K562 (cell line): ENCODE measurements at regions not wholly inside any gene's neighbourhood (a gene's known extent, or its start where the extent isn't known, plus 50 kb on each side); places are given as distances from the start of the nearest gene placed in this dataset.

Experiments used
- ERF ChIP-seq: fragments of 450-650 bp; formaldehyde crosslinking; IDR thresholded peaks from 2 replicates; pipeline ENCODE4 v1.4.0; 2020; ENCODE audit warnings: mild to moderate bottlenecking, mixed read lengths
- LCOR ChIP-seq: sonication (generic); formaldehyde crosslinking; IDR thresholded peaks from 2 replicates; pipeline ENCODE4 v1.8.0; 2022; ENCODE audit warnings: mild to moderate bottlenecking, missing genetic modification reagents
- NFRKB ChIP-seq: fragments of 450-650 bp; IDR thresholded peaks from 2 replicates; pipeline ENCODE4 v1.6.1; 2016; ENCODE audit warnings: low read depth
- PML ChIP-seq: IDR thresholded peaks from 2 replicates; pipeline ENCODE4 v1.6.1; 2012; ENCODE audit warnings: low read length, inconsistent platforms
- ZBED1 ChIP-seq: IDR thresholded peaks from 2 replicates; pipeline ENCODE4 v1.6.1; 2014
- ZNF41 ChIP-seq: fragments of 250-450 bp; sonication (Bioruptor Pico); conservative IDR thresholded peaks from 2 replicates; pipeline ENCODE4 v1.4.0; 2020; ENCODE audit warnings: mild to moderate bottlenecking
- TF ChIP-seq, protein P1 (sequence below), 3 experiments: IDR thresholded peaks in 2 of 3; conservative IDR thresholded peaks in 1 of 3; 2 replicates each; pipeline ENCODE4 v1.5.1; 2011 to 2012; ENCODE audit warnings: low read length in 3 of 3, mild to moderate bottlenecking in 3 of 3, control low read depth in 2 of 3, improper control_type of control experiment in 1 of 3, inconsistent platforms in 1 of 3, low read depth in 1 of 3, mixed read lengths in 1 of 3, moderate library complexity in 1 of 3; ENCODE audit not compliant: insufficient read depth in 2 of 3
- TF ChIP-seq, protein P2 (sequence below): fragments of 250-450 bp; sonication (Bioruptor Pico); IDR thresholded peaks from 2 replicates; pipeline ENCODE4 v1.5.0; 2020; ENCODE audit warnings: mild to moderate bottlenecking

DNA sequence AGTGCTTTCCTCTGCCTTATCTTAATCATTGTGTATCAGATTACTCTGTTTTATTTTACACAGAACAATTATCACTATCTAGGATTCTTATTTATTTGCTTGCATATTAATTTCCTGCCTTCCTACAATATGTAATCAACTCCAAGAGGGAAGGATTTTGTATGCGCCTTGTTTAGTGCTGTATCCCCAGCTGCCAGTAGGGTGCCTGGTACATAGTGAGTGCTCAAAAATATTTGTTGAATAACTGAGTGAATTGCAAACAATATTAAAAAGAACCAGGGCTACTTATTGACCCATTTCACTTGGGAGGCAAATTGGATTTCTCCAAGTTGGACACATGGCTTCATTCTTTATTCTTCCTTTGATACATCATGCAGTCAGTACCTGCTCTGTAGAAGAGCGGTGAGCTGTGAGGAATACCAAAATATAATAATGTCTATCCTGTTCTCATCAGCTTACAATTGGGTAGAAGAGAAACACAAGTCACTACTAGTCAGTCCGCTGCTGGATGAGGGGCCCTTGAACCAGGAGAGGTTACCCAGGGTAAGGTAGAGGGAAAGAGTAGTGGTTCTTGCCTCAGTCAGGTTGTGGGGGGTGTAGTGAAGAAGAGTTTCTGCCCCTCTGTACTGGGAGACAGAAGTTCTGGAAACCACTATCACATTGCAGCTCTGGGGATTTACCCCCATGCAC, 233.9 kb upstream of the ZBTB20 start:
- TF ChIP-seq PML (no peak), ZBED1 (no peak), ERF (CRISPR knock-in tag) (no peak), NFRKB (no peak), ZNF41 (CRISPR knock-in tag) (no peak), LCOR (CRISPR knock-in tag) (no peak)
- TF ChIP-seq, protein P1, sequence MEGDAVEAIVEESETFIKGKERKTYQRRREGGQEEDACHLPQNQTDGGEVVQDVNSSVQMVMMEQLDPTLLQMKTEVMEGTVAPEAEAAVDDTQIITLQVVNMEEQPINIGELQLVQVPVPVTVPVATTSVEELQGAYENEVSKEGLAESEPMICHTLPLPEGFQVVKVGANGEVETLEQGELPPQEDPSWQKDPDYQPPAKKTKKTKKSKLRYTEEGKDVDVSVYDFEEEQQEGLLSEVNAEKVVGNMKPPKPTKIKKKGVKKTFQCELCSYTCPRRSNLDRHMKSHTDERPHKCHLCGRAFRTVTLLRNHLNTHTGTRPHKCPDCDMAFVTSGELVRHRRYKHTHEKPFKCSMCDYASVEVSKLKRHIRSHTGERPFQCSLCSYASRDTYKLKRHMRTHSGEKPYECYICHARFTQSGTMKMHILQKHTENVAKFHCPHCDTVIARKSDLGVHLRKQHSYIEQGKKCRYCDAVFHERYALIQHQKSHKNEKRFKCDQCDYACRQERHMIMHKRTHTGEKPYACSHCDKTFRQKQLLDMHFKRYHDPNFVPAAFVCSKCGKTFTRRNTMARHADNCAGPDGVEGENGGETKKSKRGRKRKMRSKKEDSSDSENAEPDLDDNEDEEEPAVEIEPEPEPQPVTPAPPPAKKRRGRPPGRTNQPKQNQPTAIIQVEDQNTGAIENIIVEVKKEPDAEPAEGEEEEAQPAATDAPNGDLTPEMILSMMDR (IDR thresholded peaks at IDR 0.05 in 2 of 3, conservative IDR thresholded peaks at IDR 0.05 in 1 of 3; ENCODE audit: insufficient read depth in 2 of 3, low read depth in 1 of 3, low read length in 3 of 3), result no peak
- TF ChIP-seq, protein P2, sequence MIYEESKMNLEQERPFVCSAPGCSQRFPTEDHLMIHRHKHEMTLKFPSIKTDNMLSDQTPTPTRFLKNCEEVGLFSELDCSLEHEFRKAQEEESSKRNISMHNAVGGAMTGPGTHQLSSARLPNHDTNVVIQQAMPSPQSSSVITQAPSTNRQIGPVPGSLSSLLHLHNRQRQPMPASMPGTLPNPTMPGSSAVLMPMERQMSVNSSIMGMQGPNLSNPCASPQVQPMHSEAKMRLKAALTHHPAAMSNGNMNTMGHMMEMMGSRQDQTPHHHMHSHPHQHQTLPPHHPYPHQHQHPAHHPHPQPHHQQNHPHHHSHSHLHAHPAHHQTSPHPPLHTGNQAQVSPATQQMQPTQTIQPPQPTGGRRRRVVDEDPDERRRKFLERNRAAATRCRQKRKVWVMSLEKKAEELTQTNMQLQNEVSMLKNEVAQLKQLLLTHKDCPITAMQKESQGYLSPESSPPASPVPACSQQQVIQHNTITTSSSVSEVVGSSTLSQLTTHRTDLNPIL (CRISPR knock-in tag), result no peak
